HG03354 (cell line): ENCODE measurements at regions not wholly inside any gene's neighbourhood (a gene's known extent, or its start where the extent isn't known, plus 50 kb on each side); places are given as distances from the start of the nearest gene placed in this dataset.

ENCODE experiments used
- ATAC-seq: cut with Tn5 transposase; IDR thresholded peaks from one replicate; pipeline ENCODE4 v1.9.1; 2021; ENCODE audit warnings: mild to moderate bottlenecking; ENCODE audit not compliant: unreplicated experiment, poor library complexity, severe bottlenecking

DNA sequence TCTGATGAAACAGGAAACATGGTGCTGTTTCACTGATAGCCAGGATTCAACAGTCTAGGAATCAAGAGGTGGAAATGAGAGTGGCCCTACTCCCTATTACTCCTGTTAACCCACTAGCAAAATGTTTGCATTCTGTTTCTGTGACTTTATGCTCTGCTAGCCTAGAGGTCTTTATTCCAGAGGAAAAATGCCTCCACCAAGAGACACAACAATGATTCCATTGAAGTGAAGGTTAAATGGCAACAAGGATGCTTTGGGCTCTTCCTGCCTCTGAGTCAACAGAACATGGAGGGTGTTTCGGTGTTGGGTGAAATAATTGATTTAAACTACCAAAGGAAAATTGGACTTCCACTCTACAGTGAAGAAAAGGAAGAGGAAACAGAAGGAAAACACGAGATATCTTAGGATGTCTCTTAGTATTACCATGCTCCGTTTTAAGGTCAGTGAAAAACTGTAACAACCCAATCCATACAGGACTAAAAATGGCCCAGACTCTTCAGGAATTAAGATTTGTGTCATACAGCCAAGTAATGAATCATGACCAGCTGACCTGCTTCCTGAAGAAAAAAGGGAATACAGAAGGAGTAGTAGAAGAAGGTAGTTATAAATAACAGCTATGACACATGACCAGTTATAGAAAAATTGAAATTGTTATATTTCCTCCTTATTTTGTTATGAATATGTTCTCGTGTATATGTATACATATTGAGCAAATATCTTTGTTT is 1237.8 kb downstream of the NCAM2 start:
- no peak for ATAC-seq

- no peak for ATAC-seq
These were observed 1246.3 kb downstream of the NCAM2 start for GRCh38 chr21:22244516-22244915.

- ATAC-seq = no peak
These were observed 1252.1 kb downstream of the NCAM2 start for GRCh38 chr21:22250355-22250754.

DNA sequence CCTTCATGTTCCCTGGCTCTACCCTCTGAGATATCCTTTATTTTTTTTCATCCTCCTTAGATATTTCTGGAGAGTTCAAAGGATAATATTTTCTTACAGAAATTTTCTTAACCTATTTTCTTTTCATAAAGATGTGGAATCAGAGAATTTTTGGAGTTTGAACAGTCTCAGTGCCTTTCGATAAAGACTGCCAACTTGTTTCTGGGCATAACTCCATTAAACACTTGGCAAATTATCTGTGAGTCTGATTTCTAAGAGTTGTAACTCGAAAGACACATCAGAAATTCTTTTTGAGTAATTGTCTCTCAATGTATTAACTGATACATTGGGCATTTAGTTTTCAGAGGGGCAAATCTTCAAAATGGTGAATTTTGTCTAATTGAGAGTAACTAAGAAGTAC is 1255.6 kb downstream of the NCAM2 start:
- no peak for ATAC-seq

DNA sequence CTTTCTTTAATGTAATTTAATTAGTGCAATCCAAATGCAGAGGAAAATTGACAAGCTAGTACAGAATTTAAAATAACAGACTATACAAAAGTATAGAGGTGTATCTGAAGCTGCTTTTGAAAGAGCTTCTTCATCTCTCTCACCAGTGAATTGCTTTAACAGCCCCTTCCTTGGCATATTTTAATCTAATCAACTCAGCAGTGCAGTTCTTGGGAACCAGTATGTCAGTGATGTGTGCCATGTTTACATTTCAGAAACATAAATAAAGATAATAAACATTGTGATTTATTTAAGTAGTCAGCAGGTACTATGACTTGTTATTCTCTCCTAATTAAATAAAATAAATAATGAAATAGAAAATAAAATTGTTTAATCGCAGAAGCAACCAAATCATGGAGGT is 1260.6 kb downstream of the NCAM2 start:
- ATAC-seq = no peak

DNA sequence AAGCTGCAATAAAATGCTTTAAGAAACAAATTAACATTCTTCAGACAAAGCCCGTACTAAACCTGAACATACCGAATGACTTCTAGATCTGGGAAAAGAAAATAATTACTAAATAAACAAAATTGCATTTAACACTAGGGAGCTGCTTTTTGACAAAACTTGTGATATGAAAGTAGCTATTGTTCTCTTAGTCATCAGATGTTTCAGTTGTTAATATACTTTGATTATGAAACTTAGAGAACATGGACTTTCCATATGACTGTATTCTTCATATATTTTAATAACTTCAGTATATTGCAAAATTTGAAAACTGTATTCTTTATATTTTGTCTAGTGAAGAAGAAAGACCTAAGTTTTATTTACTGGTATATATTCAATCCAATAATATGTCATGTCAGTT is 1262.1 kb downstream of the NCAM2 start:
- no peak for ATAC-seq

DNA sequence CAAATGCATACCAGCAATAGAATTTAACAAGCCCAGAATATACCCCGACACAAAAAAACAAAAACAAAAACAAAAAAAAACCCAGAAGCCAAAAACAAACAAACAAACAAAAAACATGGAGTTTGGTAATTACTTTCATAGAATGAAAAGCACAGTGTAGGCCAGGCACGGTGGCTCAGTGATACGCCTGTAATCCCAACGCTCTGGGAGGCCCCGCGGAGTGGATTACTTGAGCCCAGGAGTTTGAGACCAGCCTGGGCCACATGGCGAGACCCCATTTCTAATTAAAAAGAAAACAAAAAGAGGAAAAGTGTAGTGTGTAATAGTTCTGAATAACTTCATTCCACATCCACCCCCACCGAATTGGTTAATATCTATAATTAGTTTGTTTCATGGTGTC is 1265.7 kb downstream of the NCAM2 start:
- ATAC-seq = no peak

GRCh38 chr21:22277341-22277740 is 1279.1 kb downstream of the NCAM2 start:
- ATAC-seq = no peak

DNA sequence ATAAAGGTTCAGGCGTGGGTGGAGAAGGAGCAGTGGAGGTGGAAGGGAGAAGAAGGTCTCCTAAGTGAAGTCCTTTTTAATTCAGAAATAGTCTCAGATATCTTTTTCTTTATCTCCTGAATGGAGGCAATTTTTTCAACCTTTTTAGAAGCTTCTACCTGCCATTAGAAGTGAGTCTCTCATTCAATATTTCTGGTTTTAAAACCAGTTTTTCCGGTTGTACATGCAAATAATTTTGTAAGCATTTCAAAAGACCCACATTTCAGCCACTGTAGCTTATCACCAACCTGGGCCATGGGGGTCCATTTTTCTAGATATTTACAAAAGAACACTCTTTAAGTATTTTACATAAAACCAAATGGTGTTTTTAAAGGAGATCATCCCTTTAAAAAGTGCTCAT is 1280.2 kb downstream of the NCAM2 start:
- ATAC-seq = no peak

DNA sequence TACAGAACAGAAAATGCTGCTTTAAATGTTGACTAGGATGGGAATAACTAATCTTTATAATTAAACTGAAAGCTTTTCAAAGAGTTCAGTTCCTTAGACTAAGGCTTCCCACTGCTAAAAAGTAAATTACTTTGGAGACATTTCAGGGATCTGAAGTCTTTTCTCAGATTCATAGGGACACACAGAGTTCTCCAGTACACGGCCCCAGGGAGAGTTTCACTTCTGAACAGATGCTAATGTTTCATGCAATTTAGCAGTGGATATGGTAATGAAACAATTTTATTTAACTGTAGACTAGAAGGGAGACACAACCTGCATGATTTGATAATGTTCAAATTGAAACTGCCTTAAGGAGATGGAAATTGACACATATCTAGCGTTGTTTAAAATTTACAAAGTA is 1282.6 kb downstream of the NCAM2 start:
- ATAC-seq = no peak

GRCh38 chr21:22288885-22289499 is 1290.8 kb downstream of the NCAM2 start:
- no peak for ATAC-seq

DNA sequence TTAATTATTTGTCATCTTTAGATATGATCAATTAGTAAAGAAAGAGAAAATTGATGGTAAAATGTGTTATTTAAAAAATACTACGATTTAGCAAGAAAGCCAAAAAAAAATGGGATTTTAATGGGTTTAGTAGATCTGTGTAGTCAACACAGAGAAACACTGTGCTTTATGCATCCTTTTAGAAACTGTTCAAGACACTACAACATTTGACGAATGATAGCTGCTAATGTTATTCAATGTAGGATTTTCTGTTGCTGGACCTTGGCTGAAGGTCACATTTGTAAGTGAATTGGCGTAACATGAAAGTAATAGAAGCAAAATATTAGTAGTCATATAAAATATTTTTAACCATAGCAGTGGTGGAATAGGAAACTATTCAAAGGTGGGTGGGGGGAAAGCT is 1293.9 kb downstream of the NCAM2 start:
- no peak for ATAC-seq

DNA sequence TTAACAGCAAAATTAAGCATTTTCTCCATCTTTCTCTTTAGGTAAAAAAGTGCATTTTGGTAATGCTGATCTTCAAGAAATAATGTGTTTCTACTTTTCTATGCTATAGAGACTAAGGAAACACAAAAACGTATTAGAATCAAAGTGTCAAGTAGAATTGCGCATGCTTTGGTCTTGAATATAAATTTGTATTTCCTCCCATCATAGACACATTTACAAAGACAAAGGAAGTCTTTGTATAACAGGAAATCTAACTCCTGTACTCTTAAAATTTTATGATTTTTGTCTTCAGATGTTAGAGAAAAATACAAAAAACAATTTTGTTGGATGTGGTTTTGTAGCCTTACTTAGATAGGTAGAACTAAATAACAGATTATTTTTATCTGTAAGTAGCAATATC is 1299.4 kb downstream of the NCAM2 start:
- ATAC-seq = no peak

GRCh38 chr21:22311741-22312462 is 1313.7 kb downstream of the NCAM2 start:
- no peak for ATAC-seq

DNA sequence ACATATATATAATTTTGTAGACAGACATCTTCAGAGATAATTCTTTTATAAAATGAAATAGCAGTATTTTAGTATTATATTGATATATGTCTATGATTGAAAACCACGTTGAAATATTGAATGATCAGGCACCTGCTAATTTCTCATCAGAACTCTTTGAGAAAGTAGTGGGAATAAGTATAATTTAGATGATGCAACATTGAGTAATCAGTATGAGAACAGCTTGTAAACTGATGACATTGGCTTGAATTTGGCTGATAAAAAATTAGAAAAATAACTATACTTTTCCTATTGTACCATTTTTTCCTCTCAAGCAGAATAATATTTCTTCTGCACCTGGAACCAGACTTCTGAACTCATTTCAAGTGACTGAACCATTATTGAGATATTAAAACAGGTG is 1316.8 kb downstream of the NCAM2 start:
- ATAC-seq = no peak

GRCh38 chr21:22319435-22319834 is 1321.2 kb downstream of the NCAM2 start:
- ATAC-seq = no peak

DNA sequence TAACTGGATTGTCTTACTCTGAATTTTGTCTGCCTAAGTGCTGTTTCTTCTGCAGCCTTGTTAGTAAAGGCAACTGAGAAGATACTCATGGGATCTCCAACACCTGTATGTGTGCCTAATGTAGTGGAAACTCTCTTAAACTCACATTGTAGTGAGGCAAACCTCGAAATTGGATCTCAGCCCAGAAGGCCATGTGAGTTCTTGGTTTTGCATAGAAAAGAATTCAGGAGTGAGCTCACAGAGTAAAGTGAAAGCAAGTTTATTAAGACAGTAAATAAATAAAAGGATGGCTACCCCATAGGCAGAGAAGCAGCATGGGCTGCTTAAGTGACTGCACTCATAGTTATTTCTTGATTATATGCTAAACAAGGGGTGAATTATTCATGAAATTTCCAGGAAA is 1344.7 kb downstream of the NCAM2 start:
- ATAC-seq = no peak

DNA sequence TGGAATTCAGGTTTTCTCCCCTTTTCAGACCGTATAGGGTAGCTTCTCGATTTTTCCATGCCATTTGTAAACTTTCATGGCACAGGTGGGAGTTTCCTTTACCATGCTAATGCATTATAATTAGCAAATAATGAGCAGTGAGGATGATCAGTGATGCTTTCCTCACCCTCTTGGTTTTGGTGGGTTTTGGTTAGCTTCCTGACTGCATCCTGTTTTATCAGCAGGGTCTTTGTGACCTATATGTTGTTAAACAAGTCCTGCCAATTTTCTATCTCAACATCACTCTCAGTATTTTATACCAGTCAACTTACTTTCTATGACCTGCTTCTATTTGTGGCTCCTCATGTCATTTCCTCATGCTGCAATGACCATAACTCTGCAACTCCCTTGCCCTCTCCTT is 1345.1 kb downstream of the NCAM2 start:
- no peak for ATAC-seq

DNA sequence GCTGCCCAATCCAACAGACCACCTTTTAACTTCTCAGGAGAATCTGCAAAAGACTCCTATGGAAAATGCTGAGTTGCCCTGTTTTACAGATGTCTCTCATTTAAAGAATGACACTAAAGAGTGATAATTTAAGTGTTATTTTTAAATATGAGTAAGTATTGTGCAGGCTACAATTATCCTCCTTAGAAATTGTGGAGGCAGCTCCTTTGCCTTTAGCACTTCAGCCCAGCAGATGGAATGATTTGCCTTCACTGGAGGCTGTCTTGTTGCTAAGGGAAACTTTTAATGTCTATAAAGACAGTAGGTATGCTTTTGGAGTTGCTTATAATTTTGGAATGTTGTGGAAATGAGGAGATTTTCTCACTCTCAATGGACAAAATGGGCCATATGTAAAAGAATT is 1345.5 kb downstream of the NCAM2 start:
- ATAC-seq = no peak

- ATAC-seq = no peak
These were observed 1347.4 kb downstream of the NCAM2 start for GRCh38 chr21:22345624-22346023.

DNA sequence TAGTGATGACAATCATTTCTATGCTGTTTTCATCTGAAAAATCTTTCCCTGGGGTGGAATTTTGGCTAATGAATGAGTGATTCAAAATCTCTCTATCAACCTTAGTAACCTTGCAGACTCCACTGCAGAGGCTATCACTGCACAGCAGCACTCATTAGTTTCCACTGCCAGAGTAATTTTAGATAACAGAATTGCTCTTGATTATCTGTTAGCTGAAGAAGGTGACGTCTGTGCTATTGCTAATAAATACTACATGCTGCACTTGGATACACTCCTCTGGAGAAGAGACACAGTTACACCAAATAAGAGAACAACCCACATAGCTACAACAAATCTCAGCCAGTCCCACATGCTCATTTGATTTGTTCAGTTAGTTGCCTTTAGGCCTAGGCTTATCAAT is 1348.4 kb downstream of the NCAM2 start:
- no peak for ATAC-seq
